ENCODE measurements at regions not wholly inside any gene's neighbourhood (a gene's known extent, or its start where the extent isn't known, plus 50 kb on each side); places are given as distances from the start of the nearest gene placed in this dataset.
"Not testable (repeated sequence)": the region's sequence is repeated elsewhere in the genome, so short reads cannot be mapped to it uniquely, and the experiment has no call there.

DNA sequence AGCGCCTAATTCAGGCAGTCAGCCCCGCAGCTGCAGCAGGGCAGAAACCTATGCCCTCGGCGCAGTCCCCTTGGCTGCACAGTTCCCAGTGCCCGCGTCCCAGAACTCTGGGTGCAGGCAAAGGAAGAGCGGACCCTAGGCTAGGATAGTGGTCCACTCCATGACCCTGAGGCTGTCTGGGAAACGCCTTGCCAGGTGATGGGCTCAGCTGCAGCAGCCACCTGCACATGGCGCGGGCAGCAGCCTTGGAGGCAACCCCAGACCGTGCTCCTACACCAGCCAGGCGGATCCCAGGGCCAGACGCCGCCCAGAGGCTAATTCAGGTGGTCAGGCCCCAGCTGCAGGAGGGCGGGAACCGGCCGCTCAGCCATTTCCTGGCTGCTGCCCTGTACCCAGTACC lies 83.0 kb downstream of the POTEC start:
- peaks cover 66% of the 10 kb centered on the region for H3K9me3 Mint-ChIP-seq
- not testable (repeated sequence) for DNase-seq; H3K4me3 ChIP-seq (ENCODE audit: low read length); H3K27me3 Mint-ChIP-seq (ENCODE audit: insufficient read depth); H3K36me3 Mint-ChIP-seq (ENCODE audit: low read depth); H3K9me3 ChIP-seq (ENCODE audit: control insufficient read depth, low read length); H3K27me3 ChIP-seq (ENCODE audit: control insufficient read depth, insufficient read depth, low read length, poor library complexity, severe bottlenecking); H3K36me3 ChIP-seq (ENCODE audit: control insufficient read depth, insufficient read depth, low read length); H3K27ac ChIP-seq (ENCODE audit: low read depth, low read length); H3K4me3 Mint-ChIP-seq; H3K4me1 ChIP-seq (ENCODE audit: control insufficient read depth, insufficient read depth, low read length); H3K27ac Mint-ChIP-seq; H3K9ac ChIP-seq (ENCODE audit: extremely low read depth, low read length, poor library complexity, severe bottlenecking); H3K4me1 Mint-ChIP-seq
- 82 to 88% methylated on average over 9 to 17 of the region's 17 CpGs for WGBS, 2 experiments (ENCODE audit: insufficient coverage in 1 of 2, insufficient read length in 1 of 2)

DNA sequence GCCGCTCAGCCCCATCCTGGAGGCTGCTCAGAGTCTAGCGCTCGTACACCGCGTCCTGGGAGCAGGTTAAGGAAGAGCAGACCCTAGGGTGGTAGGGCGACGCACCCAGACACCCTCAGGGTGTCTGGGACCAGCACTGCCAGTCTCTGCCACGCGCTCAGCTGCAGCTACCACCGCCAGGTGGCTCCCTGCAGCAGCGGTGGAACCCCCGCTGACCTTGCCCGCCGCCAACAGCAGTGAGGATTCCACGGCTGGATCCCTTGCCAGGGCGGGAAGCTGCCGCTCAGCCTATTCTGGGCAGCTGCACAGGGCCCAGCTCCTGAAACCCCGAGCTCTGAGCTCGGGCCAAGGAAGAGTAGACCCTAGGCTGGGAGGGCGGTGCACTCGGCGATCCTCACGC lies 83.6 kb downstream of the POTEC start:
- WGBS, 2 experiments (ENCODE audit: insufficient coverage in 1 of 2, insufficient read length in 1 of 2), result 87 to 88% methylated on average over 9 to 19 of the region's 23 CpGs
- not testable (repeated sequence) for H3K36me3 Mint-ChIP-seq (ENCODE audit: low read depth); H3K4me3 Mint-ChIP-seq

DNA sequence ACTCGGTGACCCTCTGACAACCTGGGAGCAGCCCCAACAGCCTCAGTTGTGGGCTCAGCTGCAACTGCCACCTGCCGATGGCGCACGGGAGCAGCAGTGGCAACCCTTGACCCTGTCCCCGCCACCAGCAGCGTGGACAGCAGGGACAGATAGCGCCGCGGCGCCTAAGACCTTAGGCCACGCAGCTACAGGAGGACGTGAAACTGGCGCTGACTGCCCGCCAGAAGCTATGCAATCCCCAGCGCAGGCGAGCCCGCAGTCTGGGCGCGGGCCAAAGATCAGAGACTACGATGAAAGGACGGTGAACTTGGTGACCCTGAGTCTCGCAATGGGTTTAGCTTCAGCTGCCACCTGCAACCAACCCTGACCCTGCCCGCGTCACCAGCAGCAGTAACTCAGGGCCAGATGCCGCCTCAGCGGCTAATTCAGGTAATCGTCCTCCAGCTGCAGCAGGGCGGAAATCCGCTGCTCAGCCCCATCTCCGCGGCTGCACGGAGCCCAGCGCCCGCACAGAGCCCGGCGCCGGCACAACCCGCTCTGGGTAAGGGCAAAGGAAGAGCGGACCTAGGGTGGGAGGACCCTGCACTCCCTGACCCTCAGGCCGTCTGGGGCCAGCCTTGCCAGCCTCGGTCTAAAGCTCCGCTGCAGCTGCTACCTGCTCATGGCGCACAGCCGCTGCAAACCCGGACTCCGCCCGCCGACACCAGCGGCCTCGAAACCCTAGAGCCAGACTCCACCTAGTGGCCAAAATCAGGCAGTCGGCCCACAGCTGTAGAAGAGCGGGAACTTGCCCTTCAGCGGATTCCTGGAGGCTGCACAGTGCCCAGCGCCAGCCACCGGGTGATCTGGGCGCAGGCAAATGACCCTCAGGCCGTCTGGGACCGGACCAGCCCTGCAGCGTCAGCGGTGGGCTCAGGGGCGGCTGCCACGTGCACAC lies 85.1 kb downstream of the POTEC start:
- 64 to 82% methylated on average over 14 to 43 of the region's 62 CpGs for WGBS, 2 experiments (ENCODE audit: insufficient coverage in 1 of 2, insufficient read length in 1 of 2)
- H3K27me3 Mint-ChIP-seq (ENCODE audit: insufficient read depth); H3K4me1 ChIP-seq (ENCODE audit: control insufficient read depth, insufficient read depth, low read length); H3K4me1 Mint-ChIP-seq; DNase-seq; H3K4me3 ChIP-seq (ENCODE audit: low read length); H3K27ac Mint-ChIP-seq; H3K27ac ChIP-seq (ENCODE audit: low read depth, low read length); H3K9me3 ChIP-seq (ENCODE audit: control insufficient read depth, low read length); H3K27me3 ChIP-seq (ENCODE audit: control insufficient read depth, insufficient read depth, low read length, poor library complexity, severe bottlenecking); H3K4me3 Mint-ChIP-seq; H3K9ac ChIP-seq (ENCODE audit: extremely low read depth, low read length, poor library complexity, severe bottlenecking); H3K36me3 Mint-ChIP-seq (ENCODE audit: low read depth); H3K36me3 ChIP-seq (ENCODE audit: control insufficient read depth, insufficient read depth, low read length): not testable (repeated sequence)
- H3K9me3 Mint-ChIP-seq, result peaks cover 54% of the 10 kb centered on the region

More for the DNA sequence above, 83.6 kb downstream of the POTEC start:
- H3K27me3 Mint-ChIP-seq (ENCODE audit: insufficient read depth); H3K4me1 Mint-ChIP-seq; DNase-seq; H3K36me3 ChIP-seq (ENCODE audit: control insufficient read depth, insufficient read depth, low read length); H3K27ac ChIP-seq (ENCODE audit: low read depth, low read length); H3K9ac ChIP-seq (ENCODE audit: extremely low read depth, low read length, poor library complexity, severe bottlenecking); H3K27me3 ChIP-seq (ENCODE audit: control insufficient read depth, insufficient read depth, low read length, poor library complexity, severe bottlenecking); H3K27ac Mint-ChIP-seq; H3K4me1 ChIP-seq (ENCODE audit: control insufficient read depth, insufficient read depth, low read length); H3K4me3 ChIP-seq (ENCODE audit: low read length); H3K9me3 ChIP-seq (ENCODE audit: control insufficient read depth, low read length): not testable (repeated sequence)
- H3K9me3 Mint-ChIP-seq, result peaks cover 65% of the 10 kb centered on the region

DNA sequence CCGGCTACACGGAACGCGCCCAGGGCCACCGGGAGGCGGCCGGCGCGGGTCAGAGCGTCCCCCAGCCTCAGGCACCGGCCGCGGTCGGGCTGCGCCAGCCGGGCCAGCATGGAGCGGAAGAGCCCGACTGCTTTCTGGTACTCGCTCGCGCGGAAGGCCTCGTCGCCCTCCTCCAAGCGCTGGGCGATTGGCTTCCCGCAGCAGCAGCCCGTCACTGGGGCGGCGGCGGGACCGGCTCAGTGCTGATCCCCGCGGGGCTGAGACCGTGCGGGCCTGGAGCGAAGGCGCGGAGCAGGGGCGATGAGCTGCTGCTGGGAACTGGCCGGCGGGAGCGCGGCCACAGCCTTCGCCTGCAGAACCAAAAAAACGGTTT lies 92.8 kb downstream of the POTEC start:
- peaks cover 35% of the 10 kb centered on the region for H3K9me3 Mint-ChIP-seq
- not testable (repeated sequence) for H3K36me3 Mint-ChIP-seq (ENCODE audit: low read depth); H3K4me3 Mint-ChIP-seq; H3K27ac Mint-ChIP-seq; H3K4me1 ChIP-seq (ENCODE audit: control insufficient read depth, insufficient read depth, low read length); H3K27me3 ChIP-seq (ENCODE audit: control insufficient read depth, insufficient read depth, low read length, poor library complexity, severe bottlenecking); H3K27ac ChIP-seq (ENCODE audit: low read depth, low read length); H3K27me3 Mint-ChIP-seq (ENCODE audit: insufficient read depth); H3K9me3 ChIP-seq (ENCODE audit: control insufficient read depth, low read length); H3K4me3 ChIP-seq (ENCODE audit: low read length); H3K9ac ChIP-seq (ENCODE audit: extremely low read depth, low read length, poor library complexity, severe bottlenecking); H3K4me1 Mint-ChIP-seq; DNase-seq; H3K36me3 ChIP-seq (ENCODE audit: control insufficient read depth, insufficient read depth, low read length)
- WGBS, 2 experiments (ENCODE audit: insufficient coverage in 1 of 2, insufficient read length in 1 of 2), result 85 to 86% methylated on average over 6 to 22 of the region's 46 CpGs

DNA sequence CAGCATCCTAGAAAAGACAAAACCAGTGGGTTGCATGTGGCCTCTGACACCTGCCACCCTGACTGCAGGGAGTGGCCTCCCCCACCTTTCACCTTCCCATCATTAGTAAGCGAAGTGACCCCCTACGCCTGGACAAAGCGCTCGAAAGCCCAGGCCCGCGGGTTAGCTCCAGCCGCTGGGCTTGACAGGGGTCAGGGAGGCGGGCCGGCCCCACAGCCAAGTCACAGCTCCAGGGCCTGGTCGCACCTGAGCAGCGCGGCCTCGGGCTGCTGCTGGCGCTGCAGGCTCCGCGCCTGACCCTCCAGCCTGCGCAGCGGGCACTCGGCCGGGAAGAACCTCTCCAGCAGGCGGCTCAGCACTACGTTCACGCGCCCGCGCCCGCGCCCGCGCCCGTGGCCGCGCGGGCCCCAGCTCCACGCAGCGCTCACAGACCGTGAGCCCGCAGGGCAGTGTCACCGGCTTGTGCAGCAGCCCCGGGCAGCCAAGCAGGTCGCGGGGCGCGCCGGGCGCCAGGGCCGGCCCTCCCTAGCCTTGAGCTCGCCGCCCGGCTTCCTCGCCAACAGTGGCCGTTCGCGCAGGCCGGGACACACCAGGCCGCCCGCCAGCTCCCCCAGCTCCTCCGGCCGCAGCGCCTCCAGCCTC lies 93.3 kb downstream of the POTEC start:
- H3K27ac ChIP-seq (ENCODE audit: low read depth, low read length); H3K36me3 Mint-ChIP-seq (ENCODE audit: low read depth); DNase-seq; H3K27me3 Mint-ChIP-seq (ENCODE audit: insufficient read depth); H3K9me3 ChIP-seq (ENCODE audit: control insufficient read depth, low read length); H3K4me1 ChIP-seq (ENCODE audit: control insufficient read depth, insufficient read depth, low read length); H3K4me3 ChIP-seq (ENCODE audit: low read length); H3K27me3 ChIP-seq (ENCODE audit: control insufficient read depth, insufficient read depth, low read length, poor library complexity, severe bottlenecking); H3K4me3 Mint-ChIP-seq; H3K9ac ChIP-seq (ENCODE audit: extremely low read depth, low read length, poor library complexity, severe bottlenecking); H3K27ac Mint-ChIP-seq; H3K36me3 ChIP-seq (ENCODE audit: control insufficient read depth, insufficient read depth, low read length); H3K4me1 Mint-ChIP-seq: not testable (repeated sequence)
- H3K9me3 Mint-ChIP-seq, result peaks cover 34% of the 10 kb centered on the region
- 89% methylated on average over 41 of the region's 60 CpGs; no CpG with 5 or more reads in 1 of the 2 experiments for WGBS, 2 experiments (ENCODE audit: insufficient coverage in 1 of 2, insufficient read length in 1 of 2)

DNA sequence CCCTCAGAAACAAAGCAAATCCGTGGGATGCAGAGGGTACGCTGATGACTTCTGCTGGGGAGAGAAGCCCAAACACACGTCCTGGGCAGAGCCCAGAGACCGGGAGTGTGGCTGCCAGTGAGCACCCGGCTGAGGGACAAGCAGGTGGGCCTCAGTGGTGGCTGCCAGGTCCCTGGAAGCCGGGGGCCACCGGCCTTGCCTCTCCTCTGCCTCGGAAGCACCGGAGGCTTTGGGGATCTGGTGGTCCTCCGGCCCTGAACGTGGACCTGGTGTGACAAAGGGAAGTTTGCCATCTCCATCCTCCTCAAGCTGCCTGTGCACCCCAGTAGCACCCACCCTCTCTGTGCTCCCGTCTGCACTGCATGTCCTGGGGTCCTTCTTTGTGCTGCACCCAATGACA lies 94.3 kb downstream of the POTEC start:
- 86% methylated on average over 7 of the region's 12 CpGs; no CpG with 5 or more reads in 1 of the 2 experiments for WGBS, 2 experiments (ENCODE audit: insufficient coverage in 1 of 2, insufficient read length in 1 of 2)
- not testable (repeated sequence) for H3K4me3 Mint-ChIP-seq; H3K36me3 Mint-ChIP-seq (ENCODE audit: low read depth); H3K27ac Mint-ChIP-seq; DNase-seq; H3K9ac ChIP-seq (ENCODE audit: extremely low read depth, low read length, poor library complexity, severe bottlenecking); H3K27me3 ChIP-seq (ENCODE audit: control insufficient read depth, insufficient read depth, low read length, poor library complexity, severe bottlenecking); H3K36me3 ChIP-seq (ENCODE audit: control insufficient read depth, insufficient read depth, low read length); H3K4me1 Mint-ChIP-seq; H3K4me3 ChIP-seq (ENCODE audit: low read length); H3K4me1 ChIP-seq (ENCODE audit: control insufficient read depth, insufficient read depth, low read length); H3K27ac ChIP-seq (ENCODE audit: low read depth, low read length); H3K27me3 Mint-ChIP-seq (ENCODE audit: insufficient read depth); H3K9me3 ChIP-seq (ENCODE audit: control insufficient read depth, low read length)
- peaks cover 33% of the 10 kb centered on the region for H3K9me3 Mint-ChIP-seq

DNA sequence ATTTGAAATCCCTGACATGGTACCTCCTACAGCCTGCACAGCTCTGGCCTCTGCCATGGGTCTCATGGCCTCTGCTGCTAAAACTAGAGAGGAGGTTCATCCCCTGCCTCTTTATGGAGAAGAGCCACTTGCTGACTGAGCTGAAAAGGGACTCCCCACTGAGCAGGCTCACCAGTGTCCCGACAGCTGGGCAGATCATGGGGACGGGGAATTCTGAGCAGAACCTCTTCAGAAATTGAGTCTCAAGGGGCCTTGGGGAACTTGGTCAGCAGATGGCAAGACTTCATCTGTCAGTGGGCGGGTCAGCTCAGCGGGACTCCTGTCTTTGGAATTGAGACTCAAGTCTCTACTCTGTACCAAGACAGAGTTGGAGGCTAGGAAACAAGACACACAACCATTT lies 95.7 kb downstream of the POTEC start:
- WGBS, 2 experiments (ENCODE audit: insufficient coverage in 1 of 2, insufficient read length in 1 of 2), result 79% methylated on average over 4 of the region's 4 CpGs; no CpG with 5 or more reads in 1 of the 2 experiments
- not testable (repeated sequence) for H3K27ac Mint-ChIP-seq, H3K4me3 Mint-ChIP-seq

More for the DNA sequence above, 95.7 kb downstream of the POTEC start:
- H3K9me3 ChIP-seq (ENCODE audit: control insufficient read depth, low read length); H3K36me3 ChIP-seq (ENCODE audit: control insufficient read depth, insufficient read depth, low read length); H3K4me3 ChIP-seq (ENCODE audit: low read length); H3K4me1 ChIP-seq (ENCODE audit: control insufficient read depth, insufficient read depth, low read length); H3K36me3 Mint-ChIP-seq (ENCODE audit: low read depth); DNase-seq; H3K27ac ChIP-seq (ENCODE audit: low read depth, low read length); H3K9ac ChIP-seq (ENCODE audit: extremely low read depth, low read length, poor library complexity, severe bottlenecking); H3K27me3 ChIP-seq (ENCODE audit: control insufficient read depth, insufficient read depth, low read length, poor library complexity, severe bottlenecking); H3K4me1 Mint-ChIP-seq; H3K27me3 Mint-ChIP-seq (ENCODE audit: insufficient read depth): not testable (repeated sequence)
- peaks cover 33% of the 10 kb centered on the region for H3K9me3 Mint-ChIP-seq
